WTC11 (cell line): ENCODE measurements at regions not wholly inside any gene's neighbourhood (a gene's known extent, or its start where the extent isn't known, plus 50 kb on each side); places are given as distances from the start of the nearest gene placed in this dataset.
A peak's percentile ranks its signal among the peaks of the same experiment; 100 is the strongest.

ENCODE experiments used
- ATAC-seq: fragments of 200-7000 bp; cut with Tn5 transposase; 2 replicates; pipeline ENCODE4 v1.10.0; 2021; ENCODE audit warnings: mild to moderate bottlenecking, moderate library complexity
- CTCF ChIA-PET: fragments of 300-600 bp; sonication (Branson Sonifier 250); formaldehyde crosslinking; loops from one replicate; lab custom pipeline; 2021; ENCODE audit warnings: antibody characterized with exemption; lab: Charles Lee
- POLR2A ChIA-PET: fragments of 350-600 bp; sonication (Branson Sonifier 250); formaldehyde crosslinking; loops from one replicate; lab custom pipeline; 2021; ENCODE audit warnings: antibody characterized with exemption; lab: Charles Lee
- DNase-seq: peaks from one replicate; pipeline ENCODE4 v3.0.0; 2021; ENCODE audit warnings: low spot score
- H3K27ac Mint-ChIP-seq: 2 replicates; pipeline ENCODE4 v1.8.0; 2021; ENCODE audit warnings: mixed read lengths
- H3K27me3 Mint-ChIP-seq: 2 replicates; pipeline ENCODE4 v1.8.0; 2021; ENCODE audit warnings: low read depth, mild to moderate bottlenecking, moderate library complexity, mixed read lengths
- H3K36me3 Mint-ChIP-seq: 2 replicates; pipeline ENCODE4 v1.8.0; 2021; ENCODE audit warnings: mixed read lengths
- H3K4me1 Mint-ChIP-seq: 2 replicates; pipeline ENCODE4 v1.8.0; 2022; ENCODE audit warnings: mixed read lengths
- H3K4me3 Mint-ChIP-seq: 2 replicates; pipeline ENCODE4 v1.8.0; 2021; ENCODE audit warnings: mild to moderate bottlenecking, moderate library complexity, mixed read lengths
- H3K9me3 Mint-ChIP-seq: 2 replicates; pipeline ENCODE4 v1.8.0; 2021; ENCODE audit warnings: mixed read lengths
- CBFB ChIP-seq: sonication (generic); formaldehyde crosslinking; IDR thresholded peaks from 2 replicates; pipeline ENCODE4 v1.8.1; 2022; ENCODE audit warnings: mild to moderate bottlenecking, low read depth, missing genetic modification reagents
- CREM ChIP-seq: sonication (generic); formaldehyde crosslinking; IDR thresholded peaks from 2 replicates; pipeline ENCODE4 v1.8.1; 2022; ENCODE audit warnings: mild to moderate bottlenecking, missing genetic modification reagents, moderate library complexity
- EMX1 ChIP-seq: fragments of 250-450 bp; sonication (Bioruptor Pico); IDR thresholded peaks from 2 replicates; pipeline ENCODE4 v1.8.0; 2021; ENCODE audit warnings: mild to moderate bottlenecking
- FOXJ3 ChIP-seq: sonication (generic); formaldehyde crosslinking; IDR thresholded peaks from 2 replicates; pipeline ENCODE4 v1.9.0; 2021; ENCODE audit warnings: missing genetic modification reagents, mild to moderate bottlenecking, borderline replicate concordance
- GABPB1 ChIP-seq: sonication (generic); formaldehyde crosslinking; IDR thresholded peaks from 2 replicates; pipeline ENCODE4 v1.8.1; 2023; ENCODE audit warnings: mild to moderate bottlenecking, missing genetic modification reagents
- GRHL2 ChIP-seq: fragments of 250-450 bp; sonication (Bioruptor Pico); IDR thresholded peaks from 2 replicates; pipeline ENCODE4 v1.8.0; 2022; ENCODE audit warnings: mild to moderate bottlenecking, moderate library complexity; ENCODE audit not compliant: insufficient replicate concordance, severe bottlenecking
- HMGA2 ChIP-seq: fragments of 250-450 bp; sonication (Bioruptor Pico); IDR thresholded peaks from 2 replicates; pipeline ENCODE4 v1.4.0; 2021; ENCODE audit warnings: mild to moderate bottlenecking, moderate library complexity
- IRF1 ChIP-seq: sonication (generic); formaldehyde crosslinking; IDR thresholded peaks from 2 replicates; pipeline ENCODE4 v1.8.0; 2023; ENCODE audit warnings: missing genetic modification reagents
- MYBL2 ChIP-seq: sonication (generic); formaldehyde crosslinking; IDR thresholded peaks from 2 replicates; pipeline ENCODE4 v1.8.1; 2023; ENCODE audit warnings: mild to moderate bottlenecking, moderate library complexity, missing genetic modification reagents
- NFE2L1 ChIP-seq: sonication (generic); formaldehyde crosslinking; IDR thresholded peaks from 2 replicates; pipeline ENCODE4 v1.8.1; 2023; ENCODE audit warnings: missing genetic modification reagents
- NFYB ChIP-seq: sonication (generic); formaldehyde crosslinking; conservative IDR thresholded peaks from 2 replicates; pipeline ENCODE4 v1.8.0; 2022; ENCODE audit warnings: low read depth, missing genetic modification reagents
- NR1H2 ChIP-seq: sonication (generic); formaldehyde crosslinking; IDR thresholded peaks from 2 replicates; pipeline ENCODE4 v1.9.0; 2021; ENCODE audit warnings: mild to moderate bottlenecking, moderate library complexity, missing genetic modification reagents
- SOX15 ChIP-seq: fragments of 250-450 bp; sonication (Bioruptor Pico); IDR thresholded peaks from 2 replicates; pipeline ENCODE4 v1.9.0; 2021; ENCODE audit warnings: mild to moderate bottlenecking
- TEAD1 ChIP-seq: sonication (generic); formaldehyde crosslinking; IDR thresholded peaks from 2 replicates; pipeline ENCODE4 v1.8.0; 2022; ENCODE audit warnings: mild to moderate bottlenecking, missing genetic modification reagents
- TEAD4 ChIP-seq: sonication (generic); formaldehyde crosslinking; IDR thresholded peaks from 2 replicates; pipeline ENCODE4 v1.8.0; 2022; ENCODE audit warnings: mild to moderate bottlenecking, missing genetic modification reagents
- USF2 ChIP-seq: sonication (generic); formaldehyde crosslinking; IDR thresholded peaks from 2 replicates; pipeline ENCODE4 v1.8.1; 2023; ENCODE audit warnings: mild to moderate bottlenecking, missing genetic modification reagents, moderate library complexity
- ZNF425 ChIP-seq: fragments of 250-450 bp; sonication (Bioruptor Pico); conservative IDR thresholded peaks from 2 replicates; pipeline ENCODE4 v1.9.0; 2021; ENCODE audit warnings: mild to moderate bottlenecking
- ZNF512 ChIP-seq: sonication (generic); formaldehyde crosslinking; IDR thresholded peaks from 2 replicates; pipeline ENCODE4 v1.8.1; 2022; ENCODE audit warnings: missing genetic modification reagents, borderline replicate concordance
- TF ChIP-seq, protein P1 (sequence below): sonication (generic); formaldehyde crosslinking; IDR thresholded peaks from 2 replicates; pipeline ENCODE4 v1.8.0; 2022; ENCODE audit warnings: mild to moderate bottlenecking, missing genetic modification reagents

DNA sequence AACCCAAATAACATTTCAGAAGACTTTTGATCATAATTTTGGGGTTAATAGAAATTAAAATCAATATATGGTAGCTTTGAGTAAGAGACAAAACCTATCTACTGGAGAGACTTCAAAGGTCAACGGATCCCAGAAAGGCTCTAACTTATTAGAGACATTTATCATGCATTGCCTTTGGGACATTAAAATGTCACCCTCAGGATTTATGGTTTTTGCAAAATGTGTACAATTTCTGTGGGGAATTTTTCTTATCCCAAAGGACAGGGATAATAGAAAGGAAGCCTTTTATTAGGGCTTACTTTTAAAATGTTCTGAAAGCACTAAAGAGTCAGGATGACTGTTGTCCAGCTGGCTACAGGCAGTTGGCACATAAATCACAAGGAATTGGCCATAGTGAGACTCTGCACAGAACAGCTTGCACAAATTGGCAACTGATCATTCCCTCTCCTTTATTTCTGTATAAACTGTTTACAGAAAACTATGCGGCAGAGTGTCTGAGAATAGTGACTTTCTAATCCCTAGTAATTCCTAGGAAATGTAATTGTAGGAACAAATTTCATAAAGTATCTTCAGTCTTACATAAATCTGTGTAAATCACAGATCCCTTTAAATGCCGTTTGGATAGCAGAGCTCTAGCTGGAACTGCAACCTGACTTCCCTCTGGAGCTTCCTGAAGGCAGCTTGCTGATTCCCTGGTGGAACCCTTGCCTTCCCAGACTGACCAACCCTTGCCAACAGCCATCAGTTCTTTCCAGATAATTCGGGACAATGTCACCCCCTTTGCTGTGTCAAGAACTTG lies 201.1 kb upstream of the PREP start:
- DNase-seq (no peak), ATAC-seq (no peak)
- POLR2A ChIA-PET: no interaction called here
- peaks cover 18% of the 10 kb centered on the region for H3K4me1 Mint-ChIP-seq
- no peak overlapping the region for H3K4me3 Mint-ChIP-seq
- no peak overlapping the region for H3K27ac Mint-ChIP-seq
- H3K27me3 Mint-ChIP-seq: no peaks in the 10 kb centered on the region; the same call in 1 of the 2 replicates
- H3K36me3 Mint-ChIP-seq: no peaks in the 10 kb centered on the region
- peaks cover 9% of the 10 kb centered on the region for H3K9me3 Mint-ChIP-seq
- CTCF ChIA-PET: no interaction called here
- no peak for TF ChIP-seq NFYB (CRISPR knock-in tag)
- no peak for TF ChIP-seq NR1H2
- TF ChIP-seq SOX15 (CRISPR knock-in tag): no peak
- no peak for TF ChIP-seq TEAD4
- TF ChIP-seq GRHL2 (CRISPR knock-in tag): no peak
- no peak for TF ChIP-seq CBFB (CRISPR knock-in tag)
- TF ChIP-seq HMGA2 (CRISPR knock-in tag): no peak
- TF ChIP-seq EMX1 (CRISPR knock-in tag): no peak
- TF ChIP-seq NFE2L1: no peak
- no peak for TF ChIP-seq MYBL2
- TF ChIP-seq, protein P1, sequence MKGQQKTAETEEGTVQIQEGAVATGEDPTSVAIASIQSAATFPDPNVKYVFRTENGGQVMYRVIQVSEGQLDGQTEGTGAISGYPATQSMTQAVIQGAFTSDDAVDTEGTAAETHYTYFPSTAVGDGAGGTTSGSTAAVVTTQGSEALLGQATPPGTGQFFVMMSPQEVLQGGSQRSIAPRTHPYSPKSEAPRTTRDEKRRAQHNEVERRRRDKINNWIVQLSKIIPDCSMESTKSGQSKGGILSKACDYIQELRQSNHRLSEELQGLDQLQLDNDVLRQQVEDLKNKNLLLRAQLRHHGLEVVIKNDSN (CRISPR knock-in tag): no peak
- TF ChIP-seq TEAD1: no peak
- no peak for TF ChIP-seq CREM
- TF ChIP-seq USF2 (CRISPR knock-in tag): no peak
- no peak for TF ChIP-seq ZNF425 (CRISPR knock-in tag)
- no peak for TF ChIP-seq IRF1
- TF ChIP-seq FOXJ3 (CRISPR knock-in tag): no peak

- ATAC-seq: no peak
- no peak for DNase-seq
- H3K27ac Mint-ChIP-seq: no peak overlapping the region
- TF ChIP-seq ZNF512 (CRISPR knock-in tag) (no peak), GABPB1 (CRISPR knock-in tag) (peak; percentile 99)
- no peak overlapping the region for H3K4me3 Mint-ChIP-seq
- H3K36me3 Mint-ChIP-seq: no peaks in the 10 kb centered on the region
- CTCF ChIA-PET: no interaction called here
- POLR2A ChIA-PET: no interaction called here
- peaks cover 18% of the 10 kb centered on the region for H3K4me1 Mint-ChIP-seq
- no peaks in the 10 kb centered on the region; the same call in 1 of the 2 replicates for H3K27me3 Mint-ChIP-seq
- H3K9me3 Mint-ChIP-seq: peaks cover 15% of the 10 kb centered on the region
Measured at GRCh38 chr6:105601541-105602236, 198.8 kb upstream of the PREP start.
